A673 (cell line): ENCODE measurements at regions not wholly inside any gene's neighbourhood (a gene's known extent, or its start where the extent isn't known, plus 50 kb on each side); places are given as distances from the start of the nearest gene placed in this dataset.

ENCODE experiments used
- BruUV-seq: library from RNA; stranded (reverse); fragments of 400-500 nt; replicated peaks from 2 replicates; lab custom pipeline; 2021; lab: Mats Ljungman, UMichigan
- CTCF ChIA-PET: fragments of 300-600 bp; sonication (Branson Sonifier 250); formaldehyde crosslinking; loops from one replicate; lab custom pipeline; 2022; ENCODE audit warnings: antibody characterized with exemption; lab: Charles Lee
- POLR2A ChIA-PET: fragments of 300-600 bp; sonication (Branson Sonifier 250); formaldehyde crosslinking; loops from one replicate; lab custom pipeline; 2022; ENCODE audit warnings: antibody characterized with exemption; ENCODE audit not compliant: low non-redundant PET; lab: Charles Lee
- DNase-seq: peaks from one replicate; pipeline ENCODE4 v3.0.0-alpha.2; 2015; ENCODE audit warnings: low spot score
- H3K27ac ChIP-seq: fragments of 200-600 bp; sonication (generic); 2 replicates; pipeline ENCODE4 v1.5.1; 2016; ENCODE audit warnings: mixed run types, low read depth, mild to moderate bottlenecking, mixed read lengths, antibody characterized with exemption, low read length; ENCODE audit not compliant: poor library complexity, severe bottlenecking
- H3K27me3 ChIP-seq: fragments of 200-600 bp; sonication (generic); replicated peaks from 2 replicates; pipeline ENCODE4 v1.6.1; 2017; ENCODE audit warnings: mixed run types, low read depth, mild to moderate bottlenecking, mixed read lengths, antibody characterized with exemption, low read length; ENCODE audit not compliant: insufficient read depth, poor library complexity
- H3K36me3 ChIP-seq: fragments of 200-600 bp; sonication (generic); 2 replicates; pipeline ENCODE4 v1.6.1; 2016; ENCODE audit warnings: mixed run types, mild to moderate bottlenecking, mixed read lengths, antibody characterized with exemption, low read length; ENCODE audit not compliant: insufficient read depth, poor library complexity, severe bottlenecking
- H3K4me1 ChIP-seq: fragments of 200-600 bp; sonication (generic); 2 replicates; pipeline ENCODE4 v1.6.1; 2017; ENCODE audit warnings: mixed run types, mild to moderate bottlenecking, mixed read lengths, antibody characterized with exemption, low read length; ENCODE audit not compliant: insufficient read depth, poor library complexity, severe bottlenecking
- H3K4me3 ChIP-seq: fragments of 200-600 bp; sonication (generic); 2 replicates; pipeline ENCODE4 v1.5.1; 2016; ENCODE audit warnings: low read depth, mixed run types, mild to moderate bottlenecking, mixed read lengths, low read length; ENCODE audit not compliant: poor library complexity, severe bottlenecking
- H3K9me3 ChIP-seq: fragments of 200-600 bp; sonication (generic); 2 replicates; pipeline ENCODE4 v1.6.1; 2016; ENCODE audit warnings: mixed run types, low read depth, mild to moderate bottlenecking, mixed read lengths, antibody characterized with exemption, low read length; ENCODE audit not compliant: poor library complexity, severe bottlenecking
- EZH2 ChIP-seq: fragments of 200-600 bp; sonication (generic); IDR thresholded peaks from 2 replicates; pipeline ENCODE4 v1.6.1; 2017; ENCODE audit warnings: borderline replicate concordance, low read depth, mild to moderate bottlenecking, mixed read lengths, antibody characterized with exemption, low read length; ENCODE audit not compliant: poor library complexity, severe bottlenecking
- intact Hi-C: fragments of 100-400 bp; cut with micrococcal nuclease; formaldehyde crosslinking; loops from one replicate; pipeline ENCODE4 v1.10.0; 2022; ENCODE audit not compliant: unreplicated experiment
- TF ChIP-seq, protein P1 (sequence below): fragments of 300-800, 200-600 bp; sonication (generic); conservative IDR thresholded peaks from 2 replicates; pipeline ENCODE4 v1.5.1; 2017; ENCODE audit warnings: low read depth, mild to moderate bottlenecking, antibody characterized with exemption, low read length, moderate library complexity, mixed read lengths

- Histone ChIP-seq H3K36me3 (no peaks in the 10 kb centered on the region), H3K4me3 (no peak overlapping the region), H3K9me3 (no peaks in the 10 kb centered on the region), H3K27ac (no peak overlapping the region), H3K4me1 (peaks cover 5% of the 10 kb centered on the region), H3K27me3 (no peaks in the 10 kb centered on the region)
- POLR2A ChIA-PET, result no interaction called here
- TF ChIP-seq, protein P1, sequence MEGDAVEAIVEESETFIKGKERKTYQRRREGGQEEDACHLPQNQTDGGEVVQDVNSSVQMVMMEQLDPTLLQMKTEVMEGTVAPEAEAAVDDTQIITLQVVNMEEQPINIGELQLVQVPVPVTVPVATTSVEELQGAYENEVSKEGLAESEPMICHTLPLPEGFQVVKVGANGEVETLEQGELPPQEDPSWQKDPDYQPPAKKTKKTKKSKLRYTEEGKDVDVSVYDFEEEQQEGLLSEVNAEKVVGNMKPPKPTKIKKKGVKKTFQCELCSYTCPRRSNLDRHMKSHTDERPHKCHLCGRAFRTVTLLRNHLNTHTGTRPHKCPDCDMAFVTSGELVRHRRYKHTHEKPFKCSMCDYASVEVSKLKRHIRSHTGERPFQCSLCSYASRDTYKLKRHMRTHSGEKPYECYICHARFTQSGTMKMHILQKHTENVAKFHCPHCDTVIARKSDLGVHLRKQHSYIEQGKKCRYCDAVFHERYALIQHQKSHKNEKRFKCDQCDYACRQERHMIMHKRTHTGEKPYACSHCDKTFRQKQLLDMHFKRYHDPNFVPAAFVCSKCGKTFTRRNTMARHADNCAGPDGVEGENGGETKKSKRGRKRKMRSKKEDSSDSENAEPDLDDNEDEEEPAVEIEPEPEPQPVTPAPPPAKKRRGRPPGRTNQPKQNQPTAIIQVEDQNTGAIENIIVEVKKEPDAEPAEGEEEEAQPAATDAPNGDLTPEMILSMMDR, result no peak
- no peak for TF ChIP-seq EZH2
- CTCF ChIA-PET, result no interaction called here
- intact Hi-C loops, result loop anchor here (5.0 kb wide), 1 partner anchor 110 kb away; the partner anchor contains the start of gene SPRY1
- DNase-seq, result no peak
- BruUV-seq, result no TSS peak
These were observed 110.8 kb downstream of the SPRY1 start for GRCh38 chr4:123507376-123507775.

DNA sequence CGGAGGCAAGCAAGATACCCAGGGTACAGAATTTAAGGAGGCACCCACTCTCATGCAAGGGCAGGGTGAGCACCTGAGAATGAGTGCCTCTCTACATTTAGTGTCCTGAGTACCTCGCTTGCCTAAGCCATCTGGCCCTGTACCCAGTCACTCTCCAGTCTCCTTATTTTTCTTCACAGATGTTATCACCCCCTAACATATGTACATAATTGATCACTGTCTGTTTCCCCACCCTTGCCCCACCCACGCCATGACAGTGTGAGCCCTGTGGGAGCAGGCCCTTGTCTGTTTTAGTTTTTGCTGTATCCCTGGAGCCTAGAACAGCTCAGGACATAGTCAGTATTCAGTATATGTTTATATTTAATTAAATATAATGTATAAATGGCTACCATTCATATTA is 113.6 kb downstream of the SPRY1 start:
- no peak overlapping the region for H3K27ac ChIP-seq
- TF ChIP-seq EZH2, result no peak
- TF ChIP-seq, protein P1, result no peak
- no peak overlapping the region for H3K4me3 ChIP-seq
- no peaks in the 10 kb centered on the region for H3K9me3 ChIP-seq
- no peaks in the 10 kb centered on the region for H3K36me3 ChIP-seq
- no peak for DNase-seq
- peaks cover 5% of the 10 kb centered on the region for H3K4me1 ChIP-seq
- ChIA-PET POLR2A (no interaction called here), CTCF (no interaction called here)
- intact Hi-C loops, result no loop called here
- no TSS peak for BruUV-seq
- H3K27me3 ChIP-seq, result no peaks in the 10 kb centered on the region

DNA sequence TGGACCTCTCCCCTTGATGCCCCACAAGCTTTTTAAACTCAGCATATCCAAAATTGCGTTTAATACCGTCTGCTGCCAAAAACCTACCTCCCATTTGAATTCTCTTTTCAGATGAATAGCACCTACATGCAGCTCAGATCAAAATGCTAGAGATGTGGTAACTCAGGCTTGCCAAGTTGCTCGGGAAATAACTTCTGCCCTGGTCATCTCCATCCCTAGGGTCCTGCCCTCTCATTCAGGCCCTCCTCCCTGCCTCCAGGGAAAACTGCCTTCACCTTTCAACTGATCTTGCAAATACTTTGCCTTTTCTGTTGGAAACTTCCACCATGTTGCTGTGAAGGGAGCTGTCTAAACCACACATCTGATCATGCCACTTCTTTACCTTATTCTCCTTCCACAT is 114.1 kb downstream of the SPRY1 start:
- no peak for DNase-seq
- intact Hi-C loops, result no loop called here
- Histone ChIP-seq H3K9me3 (no peaks in the 10 kb centered on the region), H3K4me1 (peaks cover 5% of the 10 kb centered on the region), H3K27me3 (no peaks in the 10 kb centered on the region), H3K36me3 (no peaks in the 10 kb centered on the region), H3K4me3 (no peak overlapping the region), H3K27ac (no peak overlapping the region)
- POLR2A ChIA-PET, result no interaction called here
- BruUV-seq, result no TSS peak
- CTCF ChIA-PET, result no interaction called here
- no peak for TF ChIP-seq EZH2
- TF ChIP-seq, protein P1, result no peak
